ENCODE measurements at regions not wholly inside any gene's neighbourhood (a gene's known extent, or its start where the extent isn't known, plus 50 kb on each side); places are given as distances from the start of the nearest gene placed in this dataset.

- intact Hi-C loops (cut with micrococcal nuclease; ENCODE audit: unreplicated experiment) (no loop called here), in situ Hi-C loops (cut with HindIII; ENCODE audit: extremely low pct_ligation_motif_present, low pct_unique_long_range_greater_than_20kb) (no loop called here)
- no peaks in the 10 kb centered on the region for H3K27me3 ChIP-seq (ENCODE audit: control insufficient read depth in 1 of 2, insufficient read depth in 2 of 2, low read length in 2 of 2)
- POLR2A ChIA-PET: no interaction called here
- no peaks in the 10 kb centered on the region for H3K79me2 ChIP-seq (ENCODE audit: insufficient read depth, low read length)
- H2AFZ ChIP-seq (ENCODE audit: low read length): no peak overlapping the region
- TF ChIP-seq ZNF747 (CRISPR knock-in tag; IDR thresholded peaks at IDR 0.05; ENCODE audit: borderline replicate concordance) (no peak), KDM6A (CRISPR knock-in tag; IDR thresholded peaks at IDR 0.05; ENCODE audit: low read depth) (no peak)
- no peak overlapping the region for H3K4me2 ChIP-seq (ENCODE audit: low read depth, low read length)
- FAIRE-seq: no peak
- under 1% methylated on average over 3 of the region's 3 CpGs for WGBS (ENCODE audit: low lambda C conversion rate)
- CTCF ChIA-PET (ENCODE audit: low intra/inter-chr PET ratio, low total read pairs): no interaction called here
- no peaks in the 10 kb centered on the region for H3K4me1 ChIP-seq (ENCODE audit: insufficient read depth, low read length)
- no peaks in the 10 kb centered on the region for H4K20me1 ChIP-seq (ENCODE audit: insufficient read depth, low read length)
- BruUV-seq (replicated peaks): no TSS peak
- DNase-seq (ENCODE audit: low spot score): no peak
- H3K4me3 ChIP-seq (replicated peaks in 1 of 3; ENCODE audit: insufficient read depth in 1 of 3, low read depth in 2 of 3, low read length in 3 of 3): no peak overlapping the region
- ATAC-seq: no peak
- no peaks in the 10 kb centered on the region for H3K9me3 ChIP-seq (ENCODE audit: low read length)
- H3K36me3 ChIP-seq (replicated peaks in 1 of 2; ENCODE audit: control insufficient read depth in 1 of 2, insufficient read depth in 2 of 2, low read length in 2 of 2): no peaks in the 10 kb centered on the region
- H3K27ac ChIP-seq (ENCODE audit: extremely low read length, insufficient read depth, low read length): no peak overlapping the region
- H3K9ac ChIP-seq (ENCODE audit: insufficient read depth, low read depth, low read length): no peak overlapping the region
Observed at GRCh38 chr3:102085431-102086176, 236.3 kb downstream of the NFKBIZ start.

GRCh38 chr3:102087236-102087635 lies 237.9 kb downstream of the NFKBIZ start:
- no peak for FAIRE-seq
- H2AFZ ChIP-seq (ENCODE audit: low read length): no peak overlapping the region
- no peaks in the 10 kb centered on the region for H3K79me2 ChIP-seq (ENCODE audit: insufficient read depth, low read length)
- CTCF ChIA-PET (ENCODE audit: low intra/inter-chr PET ratio, low total read pairs): no interaction called here
- BruUV-seq (replicated peaks): no TSS peak
- no peaks in the 10 kb centered on the region for H3K4me1 ChIP-seq (ENCODE audit: insufficient read depth, low read length)
- in situ Hi-C loops (cut with HindIII; ENCODE audit: extremely low pct_ligation_motif_present, low pct_unique_long_range_greater_than_20kb): no loop called here
- H4K20me1 ChIP-seq (ENCODE audit: insufficient read depth, low read length): no peaks in the 10 kb centered on the region
- no peaks in the 10 kb centered on the region for H3K27me3 ChIP-seq (ENCODE audit: control insufficient read depth in 1 of 2, insufficient read depth in 2 of 2, low read length in 2 of 2)
- no peak overlapping the region for H3K27ac ChIP-seq (ENCODE audit: extremely low read length, insufficient read depth, low read length)
- 11% methylated on average over 4 of the region's 4 CpGs for WGBS (ENCODE audit: low lambda C conversion rate)
- ATAC-seq: no peak
- H3K4me2 ChIP-seq (ENCODE audit: low read depth, low read length): no peak overlapping the region
- no peak for DNase-seq (ENCODE audit: low spot score)
- no peak overlapping the region for H3K4me3 ChIP-seq (replicated peaks in 1 of 3; ENCODE audit: insufficient read depth in 1 of 3, low read depth in 2 of 3, low read length in 3 of 3)
- intact Hi-C loops (cut with micrococcal nuclease; ENCODE audit: unreplicated experiment): no loop called here
- H3K9ac ChIP-seq (ENCODE audit: insufficient read depth, low read depth, low read length): no peak overlapping the region
- POLR2A ChIA-PET: no interaction called here
- H3K36me3 ChIP-seq (replicated peaks in 1 of 2; ENCODE audit: control insufficient read depth in 1 of 2, insufficient read depth in 2 of 2, low read length in 2 of 2): no peaks in the 10 kb centered on the region
- no peaks in the 10 kb centered on the region for H3K9me3 ChIP-seq (ENCODE audit: low read length)
- TF ChIP-seq ZBTB25 (CRISPR knock-in tag; IDR thresholded peaks at IDR 0.05) (no peak), STAT6 (CRISPR knock-in tag; IDR thresholded peaks at IDR 0.05; ENCODE audit: borderline replicate concordance) (no peak), KAT2B (IDR thresholded peaks at IDR 0.05; ENCODE audit: borderline replicate concordance, low read depth, low read length) (no peak), TEAD3 (CRISPR knock-in tag; optimal IDR thresholded peaks at IDR 0.05; ENCODE audit: borderline replicate concordance) (no peak), KLF16 (CRISPR knock-in tag; IDR thresholded peaks at IDR 0.05) (no peak), ZNF234 (CRISPR knock-in tag; conservative IDR thresholded peaks at IDR 0.05) (no peak), NRL (CRISPR knock-in tag; IDR thresholded peaks at IDR 0.05; ENCODE audit: borderline replicate concordance) (no peak), ZNF547 (CRISPR knock-in tag; IDR thresholded peaks at IDR 0.05) (no peak), NBN (conservative IDR thresholded peaks at IDR 0.05) (no peak), NR2F1 (CRISPR knock-in tag; IDR thresholded peaks at IDR 0.05) (no peak), PREB (CRISPR knock-in tag; IDR thresholded peaks at IDR 0.05) (no peak)
